Hepatocyte (in vitro differentiated cells): ENCODE measurements at regions not wholly inside any gene's neighbourhood (a gene's known extent, or its start where the extent isn't known, plus 50 kb on each side); places are given as distances from the start of the nearest gene placed in this dataset.

Experiments used
- DNase-seq: peaks from one replicate; pipeline ENCODE4 v3.0.0-alpha.2; 2016; ENCODE audit warnings: low spot score
- H2AFZ ChIP-seq: fragments of 200-600 bp; sonication (generic); 2 replicates; pipeline ENCODE4 v1.6.0; 2016; ENCODE audit warnings: antibody characterized with exemption, mild to moderate bottlenecking
- H3K27ac ChIP-seq: fragments of 200-600 bp; sonication (generic); 2 replicates; pipeline ENCODE4 v1.5.1; 2016; ENCODE audit warnings: mild to moderate bottlenecking
- H3K27me3 ChIP-seq: fragments of 200-600 bp; sonication (generic); 2 replicates; pipeline ENCODE4 v1.6.1; 2016
- H3K36me3 ChIP-seq: fragments of 200-600 bp; sonication (generic); replicated peaks from 2 replicates; pipeline ENCODE4 v1.5.1; 2016; ENCODE audit warnings: low read depth; ENCODE audit not compliant: insufficient read depth
- H3K4me1 ChIP-seq: fragments of 200-600 bp; sonication (generic); 2 replicates; pipeline ENCODE4 v1.5.1; 2016; ENCODE audit warnings: mild to moderate bottlenecking, moderate library complexity; ENCODE audit not compliant: insufficient read depth
- H3K4me2 ChIP-seq: fragments of 200-600 bp; sonication (generic); 2 replicates; pipeline ENCODE4 v1.6.0; 2016
- H3K4me3 ChIP-seq: fragments of 200-600 bp; sonication (generic); 2 replicates; pipeline ENCODE4 v1.5.1; 2016; ENCODE audit warnings: mild to moderate bottlenecking
- H3K79me2 ChIP-seq: fragments of 200-600 bp; sonication (generic); 2 replicates; pipeline ENCODE4 v1.6.0; 2017; ENCODE audit warnings: mild to moderate bottlenecking
- H3K9me2 ChIP-seq: fragments of 200-600 bp; sonication (generic); replicated peaks from 2 replicates; pipeline ENCODE4 v1.6.0; 2017; ENCODE audit warnings: mild to moderate bottlenecking; ENCODE audit not compliant: insufficient read depth
- H3K9me3 ChIP-seq: fragments of 200-600 bp; sonication (generic); 2 replicates; pipeline ENCODE4 v1.5.1; 2016; ENCODE audit warnings: low read depth, mild to moderate bottlenecking
- H4K20me1 ChIP-seq: fragments of 200-600 bp; sonication (generic); 2 replicates; pipeline ENCODE4 v1.6.0; 2016; ENCODE audit warnings: mild to moderate bottlenecking; ENCODE audit not compliant: insufficient read depth, poor library complexity, severe bottlenecking
- EZH2 ChIP-seq: fragments of 200-600 bp; sonication (generic); IDR thresholded peaks from 2 replicates; pipeline ENCODE4 v1.6.1; 2016; ENCODE audit warnings: antibody characterized with exemption, mild to moderate bottlenecking, borderline replicate concordance
- EZH2phosphoT487 ChIP-seq: fragments of 200-600 bp; sonication (generic); IDR thresholded peaks from one replicate; pipeline ENCODE4 v1.6.1; 2018; ENCODE audit warnings: antibody characterized with exemption, mild to moderate bottlenecking, low read depth, moderate library complexity; ENCODE audit not compliant: unreplicated experiment, severe bottlenecking
- WGBS: methylation state at CpG from one replicate; pipeline ENCODE4 v1.1.6; 2016; ENCODE audit warnings: low lambda C conversion rate; ENCODE audit errors: missing lambda C conversion rate; 5-methylcytosine and 5-hydroxymethylcytosine counted together
- TF ChIP-seq, protein P1 (sequence below): fragments of 200-600 bp; sonication (generic); IDR thresholded peaks from 2 replicates; pipeline ENCODE4 v1.5.1; 2016; ENCODE audit warnings: antibody characterized with exemption, mild to moderate bottlenecking; ENCODE audit not compliant: poor library complexity

DNA sequence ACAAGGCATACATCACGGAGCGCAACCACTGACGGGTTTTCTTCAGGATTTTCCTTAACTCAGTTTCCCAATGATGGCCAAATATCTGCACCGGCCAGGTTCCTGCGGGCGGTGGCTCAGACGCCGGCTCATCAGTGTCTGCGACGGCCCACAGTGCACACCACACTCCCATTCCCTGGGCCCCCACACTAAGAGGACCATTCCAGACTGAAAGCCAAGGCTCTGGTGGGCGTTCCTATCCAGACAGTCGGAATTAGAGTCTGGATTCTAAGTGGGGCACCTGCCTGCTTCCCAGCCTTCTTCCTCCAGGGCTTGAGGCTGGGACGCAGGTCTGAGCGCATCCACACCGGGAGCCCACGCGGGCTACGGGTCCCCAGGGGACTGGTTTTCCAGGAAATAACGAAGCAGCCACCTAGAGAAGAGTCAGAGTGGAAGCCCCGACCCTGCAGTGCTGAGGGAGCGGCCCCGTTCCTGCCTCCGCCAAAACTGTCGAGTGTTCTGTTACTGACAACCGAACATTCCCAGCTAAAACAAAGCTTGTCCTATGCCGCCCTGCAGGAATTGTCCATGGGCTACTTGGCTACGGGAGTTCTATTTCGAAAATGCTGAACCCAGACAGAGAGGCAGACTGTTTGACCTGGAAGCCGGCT, 75.3 kb downstream of the TMEM18 start:
- Histone ChIP-seq H3K4me3 (no peak overlapping the region), H3K36me3 (no peaks in the 10 kb centered on the region), H3K27me3 (no peaks in the 10 kb centered on the region), H3K79me2 (no peaks in the 10 kb centered on the region), H3K4me1 (no peaks in the 10 kb centered on the region), H3K9me3 (no peaks in the 10 kb centered on the region), H3K9me2 (no peaks in the 10 kb centered on the region), H4K20me1 (no peaks in the 10 kb centered on the region), H2AFZ (no peak overlapping the region), H3K4me2 (no peak overlapping the region), H3K27ac (no peak overlapping the region)
- TF ChIP-seq EZH2phosphoT487 (no peak), EZH2 (no peak)
- TF ChIP-seq, protein P1, sequence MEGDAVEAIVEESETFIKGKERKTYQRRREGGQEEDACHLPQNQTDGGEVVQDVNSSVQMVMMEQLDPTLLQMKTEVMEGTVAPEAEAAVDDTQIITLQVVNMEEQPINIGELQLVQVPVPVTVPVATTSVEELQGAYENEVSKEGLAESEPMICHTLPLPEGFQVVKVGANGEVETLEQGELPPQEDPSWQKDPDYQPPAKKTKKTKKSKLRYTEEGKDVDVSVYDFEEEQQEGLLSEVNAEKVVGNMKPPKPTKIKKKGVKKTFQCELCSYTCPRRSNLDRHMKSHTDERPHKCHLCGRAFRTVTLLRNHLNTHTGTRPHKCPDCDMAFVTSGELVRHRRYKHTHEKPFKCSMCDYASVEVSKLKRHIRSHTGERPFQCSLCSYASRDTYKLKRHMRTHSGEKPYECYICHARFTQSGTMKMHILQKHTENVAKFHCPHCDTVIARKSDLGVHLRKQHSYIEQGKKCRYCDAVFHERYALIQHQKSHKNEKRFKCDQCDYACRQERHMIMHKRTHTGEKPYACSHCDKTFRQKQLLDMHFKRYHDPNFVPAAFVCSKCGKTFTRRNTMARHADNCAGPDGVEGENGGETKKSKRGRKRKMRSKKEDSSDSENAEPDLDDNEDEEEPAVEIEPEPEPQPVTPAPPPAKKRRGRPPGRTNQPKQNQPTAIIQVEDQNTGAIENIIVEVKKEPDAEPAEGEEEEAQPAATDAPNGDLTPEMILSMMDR: no peak
- DNase-seq: no peak
- 92% methylated on average over 28 of the region's 29 CpGs for WGBS

- Histone ChIP-seq H3K9me2 (no peaks in the 10 kb centered on the region), H3K4me2 (no peak overlapping the region), H3K4me1 (no peaks in the 10 kb centered on the region), H2AFZ (no peak overlapping the region), H3K79me2 (no peaks in the 10 kb centered on the region), H4K20me1 (no peaks in the 10 kb centered on the region), H3K4me3 (no peak overlapping the region), H3K36me3 (no peaks in the 10 kb centered on the region), H3K27ac (no peak overlapping the region), H3K27me3 (no peaks in the 10 kb centered on the region), H3K9me3 (no peaks in the 10 kb centered on the region)
- no peak for DNase-seq
- TF ChIP-seq, protein P1: no peak
- TF ChIP-seq EZH2 (no peak), EZH2phosphoT487 (no peak)
- WGBS: 91% methylated on average over 10 of the region's 10 CpGs
These were observed 75.9 kb downstream of the TMEM18 start for GRCh38 chr2:601387-601698.

DNA sequence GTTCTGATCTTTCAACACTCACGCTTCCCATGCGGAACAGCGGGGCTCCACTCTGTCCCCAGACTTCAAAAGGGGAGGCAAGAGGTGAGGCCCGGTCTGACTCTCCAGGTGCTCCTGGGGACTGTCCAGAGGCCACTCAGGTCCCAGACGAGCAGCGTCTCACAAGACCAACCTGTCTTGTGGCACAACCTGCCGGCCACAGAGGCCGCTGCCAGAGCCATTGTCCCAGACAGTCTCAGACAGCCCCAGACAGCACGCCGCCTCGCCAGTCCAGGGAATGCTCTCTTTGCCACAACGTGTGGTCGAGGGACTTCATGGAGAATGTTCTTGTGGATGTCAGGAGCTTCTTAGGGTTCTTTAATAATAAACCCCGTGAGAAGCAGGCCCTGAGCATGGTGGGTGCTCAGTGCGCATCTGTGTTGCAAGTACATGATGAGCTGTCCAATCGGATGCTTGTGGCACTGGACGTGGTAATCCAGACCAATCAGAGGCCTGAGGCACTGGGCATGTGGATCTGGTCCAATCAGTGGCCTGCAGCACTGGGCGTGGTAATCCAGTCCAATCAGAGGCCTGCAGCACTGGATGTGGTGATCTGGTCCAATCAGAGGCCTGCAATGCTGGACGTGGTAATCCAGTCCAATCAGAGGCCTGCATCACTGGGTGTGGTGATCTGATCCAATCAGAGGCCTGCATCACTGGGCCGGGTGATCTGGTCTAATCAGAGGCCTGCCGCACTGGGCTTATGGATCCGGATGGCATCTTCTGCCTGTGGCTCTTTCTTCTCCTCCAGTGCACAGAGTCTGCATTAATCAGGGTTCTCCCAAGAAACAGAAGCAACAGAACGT, 76.4 kb downstream of the TMEM18 start:
- DNase-seq: no peak
- Histone ChIP-seq H3K27ac (no peak overlapping the region), H3K79me2 (no peaks in the 10 kb centered on the region), H3K4me3 (no peak overlapping the region), H3K27me3 (no peaks in the 10 kb centered on the region), H3K4me2 (no peak overlapping the region), H3K9me2 (no peaks in the 10 kb centered on the region), H3K4me1 (no peaks in the 10 kb centered on the region), H2AFZ (no peak overlapping the region), H3K9me3 (no peaks in the 10 kb centered on the region), H3K36me3 (no peaks in the 10 kb centered on the region), H4K20me1 (no peaks in the 10 kb centered on the region)
- TF ChIP-seq EZH2: no peak
- WGBS: 92% methylated on average over 22 of the region's 23 CpGs

GRCh38 chr2:599601-600000, 77.6 kb downstream of the TMEM18 start:
- WGBS: 81% methylated on average over 8 of the region's 8 CpGs
- TF ChIP-seq EZH2phosphoT487 (no peak), EZH2 (no peak)
- TF ChIP-seq, protein P1: no peak

More at GRCh38 chr2:599601-600000, 77.6 kb downstream of the TMEM18 start:
- H3K9me2 ChIP-seq: no peaks in the 10 kb centered on the region
- H3K79me2 ChIP-seq: no peaks in the 10 kb centered on the region
- H3K27me3 ChIP-seq: no peaks in the 10 kb centered on the region
- no peaks in the 10 kb centered on the region for H4K20me1 ChIP-seq
- no peaks in the 10 kb centered on the region for H3K9me3 ChIP-seq
- H3K36me3 ChIP-seq: no peaks in the 10 kb centered on the region
- H3K27ac ChIP-seq: no peak overlapping the region
- no peak overlapping the region for H3K4me2 ChIP-seq
- H3K4me3 ChIP-seq: no peak overlapping the region
- H2AFZ ChIP-seq: no peak overlapping the region
- no peaks in the 10 kb centered on the region for H3K4me1 ChIP-seq
- no peak for DNase-seq
